GM18507 (cell line): ENCODE measurements at regions not wholly inside any gene's neighbourhood (a gene's known extent, or its start where the extent isn't known, plus 50 kb on each side); places are given as distances from the start of the nearest gene placed in this dataset.

Experiments used
- DNase-seq: peaks from one replicate; pipeline ENCODE4 v3.0.0; 2011; ENCODE audit warnings: low read depth; ENCODE audit not compliant: insufficient read length; ENCODE audit errors: extremely low spot score
- FAIRE-seq: peaks from 2 replicates; lab custom pipeline; 2011; peaks lifted over from hg19 to GRCh38; lab: Jason Lieb, UNC

DNA sequence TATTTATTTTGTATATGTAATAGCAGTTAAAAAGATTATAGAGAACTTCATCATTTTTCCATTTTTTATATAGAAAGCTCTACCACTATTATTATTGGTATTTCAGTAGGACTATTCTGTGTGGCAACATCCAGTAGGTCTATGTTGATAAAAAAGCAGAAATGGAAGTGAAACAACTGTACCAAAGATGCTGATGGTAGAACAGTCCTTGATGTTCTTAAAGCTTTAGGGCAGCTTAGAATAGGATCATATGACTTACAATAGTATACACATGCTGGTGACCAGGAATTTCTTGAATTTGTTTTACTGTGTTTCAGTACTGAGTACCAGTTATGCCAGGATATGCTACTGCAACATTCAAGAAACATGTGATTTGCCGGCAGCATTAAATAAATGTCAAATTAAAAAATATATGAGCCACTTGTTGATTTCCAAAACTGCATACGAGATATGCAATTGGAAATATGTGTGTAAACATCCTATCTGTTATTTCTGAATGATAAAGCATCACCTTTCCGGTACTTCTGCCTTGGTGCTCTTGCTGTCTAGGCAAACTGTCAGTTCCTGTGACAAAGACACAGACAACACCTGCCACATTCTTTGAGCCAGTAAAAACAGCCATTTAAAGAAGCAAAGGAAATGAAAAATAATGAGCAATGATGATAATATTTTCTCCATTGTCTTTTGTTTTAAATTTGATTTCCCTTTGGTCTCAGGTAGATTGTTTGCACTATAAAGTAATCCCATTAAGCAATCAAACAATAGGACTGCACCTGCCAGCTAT, 649.2 kb downstream of the ZPLD1 start:
- no peak for DNase-seq
- peak; percentile 5 for FAIRE-seq

DNA sequence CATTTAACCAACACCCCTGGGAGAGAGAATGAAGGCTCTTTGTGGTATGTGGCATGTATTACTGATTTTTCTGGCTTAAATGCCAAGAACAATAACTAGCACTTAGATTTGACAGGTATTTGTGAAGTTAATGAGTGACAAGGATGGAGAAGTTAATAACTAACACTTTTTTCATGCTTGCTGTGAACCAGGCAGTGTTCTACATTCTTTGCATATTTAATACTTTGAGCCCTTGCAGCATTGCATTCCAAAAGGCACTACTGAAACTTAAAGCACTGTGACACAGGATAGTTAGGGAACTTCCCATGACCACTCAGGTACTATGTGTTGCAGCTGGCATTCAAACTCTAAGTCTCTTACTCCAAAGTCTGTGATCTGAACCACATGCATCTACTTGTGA, 650.6 kb downstream of the ZPLD1 start:
- FAIRE-seq, result peak; percentile 74

GRCh38 chr3:103089758-103090157, 654.9 kb downstream of the ZPLD1 start:
- FAIRE-seq, result no peak
- no peak for DNase-seq

More for the DNA sequence above, 650.6 kb downstream of the ZPLD1 start:
- DNase-seq, result no peak

GRCh38 chr3:103105206-103105605, 670.4 kb downstream of the ZPLD1 start:
- no peak for DNase-seq
- FAIRE-seq, result no peak

- no peak for FAIRE-seq
These were observed 677.5 kb downstream of the ZPLD1 start for GRCh38 chr3:103112273-103112672.

GRCh38 chr3:103126115-103126514, 691.3 kb downstream of the ZPLD1 start:
- FAIRE-seq (peak; percentile 72), DNase-seq (no peak)

More at GRCh38 chr3:103112273-103112672, 677.5 kb downstream of the ZPLD1 start:
- DNase-seq, result no peak

DNA sequence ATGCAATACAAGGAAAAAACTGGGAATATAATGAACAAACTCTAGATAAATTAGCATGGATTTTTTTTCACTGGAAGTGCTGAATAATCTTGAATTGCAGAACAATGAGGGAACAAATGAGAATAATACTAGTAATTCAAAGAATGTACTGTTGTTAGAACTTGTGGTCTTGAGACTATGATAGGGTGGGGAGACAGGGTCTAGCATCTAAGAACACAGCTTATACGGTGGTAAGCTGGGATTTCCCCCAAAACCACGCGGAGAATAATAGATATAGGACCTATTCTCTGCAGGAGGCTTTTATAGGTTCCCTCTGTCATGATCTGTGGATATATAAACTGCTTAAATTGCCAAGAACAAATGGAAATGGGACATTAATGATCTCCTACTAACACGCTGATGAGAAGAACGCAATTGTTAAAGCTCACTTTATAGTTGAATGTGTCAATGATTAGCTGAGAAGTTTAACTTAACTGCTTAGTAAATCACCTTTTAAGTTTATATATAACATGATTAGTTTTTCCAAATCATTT, 692.3 kb downstream of the ZPLD1 start:
- DNase-seq (no peak), FAIRE-seq (no peak)

- DNase-seq (peak; percentile 2), FAIRE-seq (peak; percentile 83)
These were observed 692.9 kb downstream of the ZPLD1 start for GRCh38 chr3:103127737-103128136.

GRCh38 chr3:103134023-103134724, 699.4 kb downstream of the ZPLD1 start:
- DNase-seq (no peak), FAIRE-seq (peak; percentile 46)

DNA sequence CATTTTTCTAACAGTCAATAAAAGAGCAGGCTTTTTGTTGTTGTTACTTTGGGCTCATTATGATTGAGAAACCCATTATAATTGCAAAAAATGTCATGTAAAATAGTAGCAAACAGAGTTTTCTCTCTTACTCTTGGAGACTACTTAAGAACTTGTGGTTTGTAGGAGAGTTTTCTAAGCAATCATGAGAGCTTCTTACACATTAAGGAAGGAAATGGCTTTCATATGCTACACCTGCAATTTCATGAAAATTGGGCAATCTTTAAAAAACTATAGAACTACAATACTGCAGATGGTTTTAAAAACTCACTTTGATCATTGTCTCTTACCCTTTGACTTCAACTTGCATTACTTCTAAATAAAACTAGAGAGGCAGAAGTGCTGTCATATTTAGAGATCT, 701.8 kb downstream of the ZPLD1 start:
- FAIRE-seq, result no peak
- no peak for DNase-seq

GRCh38 chr3:103137830-103138229, 703.0 kb downstream of the ZPLD1 start:
- DNase-seq (no peak), FAIRE-seq (no peak)

DNA sequence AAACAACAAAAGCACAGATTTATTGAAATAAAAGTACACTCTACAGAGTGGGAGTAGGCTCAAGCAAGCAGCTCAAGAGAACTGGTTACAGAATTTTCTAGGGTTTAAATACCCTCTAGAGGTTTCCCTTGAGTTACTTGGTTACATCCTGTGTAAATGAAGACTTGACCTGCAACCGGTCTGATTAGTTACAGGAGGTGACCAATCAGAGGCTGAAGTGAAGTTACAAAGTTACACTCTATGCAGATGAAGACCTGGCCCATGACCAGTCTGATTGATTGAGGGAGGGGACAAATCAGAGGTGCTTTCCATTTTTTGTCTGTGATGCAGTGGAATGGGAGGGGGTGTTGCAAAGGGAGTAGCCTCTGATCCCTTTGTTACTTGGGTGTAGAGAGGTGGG, 723.4 kb downstream of the ZPLD1 start:
- DNase-seq (no peak), FAIRE-seq (no peak)

DNA sequence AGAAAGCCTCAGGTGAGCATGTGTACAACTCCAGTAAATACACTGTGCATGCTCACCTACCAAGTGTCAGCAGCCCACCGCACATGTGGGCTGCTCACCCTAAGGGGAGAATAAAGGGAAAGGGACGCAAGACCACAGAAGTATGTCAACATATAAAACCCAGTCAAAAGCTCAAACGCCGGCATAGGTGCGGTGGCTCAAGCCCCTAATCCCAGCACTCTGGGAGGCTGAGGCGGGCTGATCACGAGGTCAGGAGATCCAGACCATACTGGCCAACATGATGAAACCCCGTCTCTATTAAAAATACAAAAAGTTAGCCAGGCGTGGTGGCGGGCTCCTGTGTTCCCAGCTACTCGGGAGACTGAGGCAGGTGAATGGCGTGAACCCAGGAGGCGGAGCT, 732.1 kb downstream of the ZPLD1 start:
- no peak for DNase-seq
- FAIRE-seq, result no peak

DNA sequence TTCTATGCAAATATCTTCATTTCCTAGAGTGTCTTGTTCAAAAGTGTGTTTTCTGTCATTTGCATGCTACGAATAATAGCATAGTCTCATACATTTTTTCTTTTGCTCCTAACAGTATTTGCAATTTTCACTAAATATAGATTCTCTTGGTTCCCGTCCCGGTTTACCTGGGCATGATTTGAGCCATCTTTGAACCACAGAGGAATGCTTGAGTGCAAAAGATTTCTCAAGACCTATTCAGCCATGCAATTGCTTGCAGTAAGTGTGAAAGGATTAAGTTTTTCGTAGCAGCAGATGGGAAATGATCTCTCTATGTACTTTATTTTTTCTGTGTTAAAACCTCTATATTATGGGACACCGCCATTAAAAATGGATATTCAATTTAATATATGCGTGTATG, 733.0 kb downstream of the ZPLD1 start:
- DNase-seq, result no peak
- FAIRE-seq, result peak; percentile 56

GRCh38 chr3:103169289-103169688, 734.5 kb downstream of the ZPLD1 start:
- FAIRE-seq, result no peak
- no peak for DNase-seq

DNA sequence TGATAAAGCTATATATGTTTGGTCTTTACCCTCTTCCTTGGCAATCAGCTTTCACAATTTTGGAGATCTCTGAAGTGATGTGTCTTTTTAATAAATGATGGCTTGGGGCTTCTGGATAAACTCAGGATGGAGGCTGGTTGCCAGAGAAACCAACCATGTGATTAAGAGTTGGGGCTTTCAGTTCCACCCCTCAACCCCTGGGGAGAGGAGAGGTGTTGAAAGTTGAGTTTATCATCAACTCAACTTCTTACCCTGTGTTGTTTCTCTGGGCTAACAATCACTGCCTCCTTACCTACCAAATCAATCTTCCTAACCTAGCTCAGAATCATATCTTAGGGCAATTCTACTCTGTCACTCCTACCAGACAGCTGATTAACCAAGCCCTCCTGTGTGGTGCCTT, 735.8 kb downstream of the ZPLD1 start:
- peak; percentile 65 for FAIRE-seq
- no peak for DNase-seq

DNA sequence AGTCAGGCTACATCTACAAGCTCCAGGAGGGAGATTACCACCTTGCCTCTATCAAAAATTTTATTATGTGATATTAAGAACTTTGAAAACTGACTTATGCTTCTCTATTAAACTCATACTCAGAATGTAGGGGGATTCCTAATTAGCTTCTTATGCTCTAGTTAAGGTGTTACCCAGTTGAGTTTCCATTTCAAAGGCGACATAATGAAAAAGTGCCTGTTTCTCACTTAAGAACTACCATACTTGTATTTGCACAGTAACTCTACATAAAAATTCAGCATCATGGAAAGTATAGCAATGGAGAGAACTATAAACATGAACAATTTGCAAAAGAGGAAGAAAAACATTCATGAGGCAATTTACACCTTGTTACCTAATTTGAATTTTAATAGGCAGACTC, 739.1 kb downstream of the ZPLD1 start:
- FAIRE-seq, result no peak
- DNase-seq, result no peak

GRCh38 chr3:103181160-103181559, 746.3 kb downstream of the ZPLD1 start:
- no peak for DNase-seq
- no peak for FAIRE-seq

DNA sequence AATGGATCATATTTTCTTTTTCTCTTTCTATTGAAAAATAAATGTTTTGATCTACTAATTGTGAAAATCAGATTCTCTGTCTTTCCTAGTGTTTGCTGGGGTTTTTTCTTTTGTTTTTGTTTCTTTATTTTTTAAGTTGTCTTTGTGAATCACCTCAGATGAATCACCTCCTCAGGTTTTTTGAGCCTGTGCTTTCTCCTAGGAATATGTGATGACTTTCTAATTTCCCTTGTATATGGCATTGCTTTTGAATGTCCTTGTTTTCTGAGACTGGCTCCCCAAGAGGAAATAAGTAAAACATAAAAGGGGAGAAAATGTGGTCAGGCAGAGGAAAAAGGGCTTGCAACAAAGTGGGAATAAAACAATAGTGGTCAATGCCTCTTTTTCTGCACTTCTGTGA, 750.0 kb downstream of the ZPLD1 start:
- DNase-seq, result no peak
- FAIRE-seq, result no peak

DNA sequence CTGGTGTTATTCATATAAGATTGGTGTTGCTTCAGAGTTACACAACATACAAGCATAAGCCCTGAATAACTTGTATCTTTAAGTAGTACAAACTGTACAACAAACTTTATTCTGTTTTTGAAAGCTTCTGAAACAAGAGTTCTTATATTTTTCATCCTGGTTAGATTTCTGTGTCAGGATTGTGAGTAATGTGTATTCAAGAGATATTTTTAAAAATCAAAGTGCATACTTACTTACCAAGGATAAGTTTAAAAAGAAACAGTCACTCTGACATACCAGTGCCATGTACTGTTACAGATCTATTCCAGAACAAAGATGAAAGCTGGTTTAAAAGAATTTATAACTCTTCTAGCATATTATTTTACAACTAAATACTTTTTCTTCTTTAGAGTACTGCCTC, 755.1 kb downstream of the ZPLD1 start:
- no peak for FAIRE-seq
- no peak for DNase-seq

- DNase-seq (no peak), FAIRE-seq (no peak)
These were observed 760.4 kb downstream of the ZPLD1 start for GRCh38 chr3:103195216-103195615.
